OCI-LY1 (cell line): ENCODE measurements at regions not wholly inside any gene's neighbourhood (a gene's known extent, or its start where the extent isn't known, plus 50 kb on each side); places are given as distances from the start of the nearest gene placed in this dataset.

Experiments
- H2AFZ ChIP-seq: fragments of 200-600 bp; sonication (generic), shearing (Covaris generic); 2 replicates; pipeline ENCODE4 v1.6.0; 2014; ENCODE audit warnings: antibody characterized with exemption, mild to moderate bottlenecking, low read length
- H3F3A ChIP-seq: fragments of 200-600 bp; sonication (generic), shearing (Covaris generic); 2 replicates; pipeline ENCODE4 v1.6.0; 2014; ENCODE audit warnings: mild to moderate bottlenecking, antibody characterized with exemption, low read length, moderate library complexity; ENCODE audit not compliant: insufficient read depth
- H3K27ac ChIP-seq: fragments of 200-600 bp; sonication (generic); 2 replicates; pipeline ENCODE4 v1.5.1; 2014; ENCODE audit warnings: low read length, mixed run types, mild to moderate bottlenecking, low read depth; ENCODE audit not compliant: poor library complexity, severe bottlenecking
- H3K27me3 ChIP-seq: fragments of 200-600 bp; sonication (generic); 2 replicates; pipeline ENCODE4 v1.6.0; 2014; ENCODE audit warnings: antibody characterized with exemption, mild to moderate bottlenecking, low read length, moderate library complexity; ENCODE audit not compliant: insufficient read depth
- H3K36me3 ChIP-seq: fragments of 200-600 bp; sonication (generic); 2 replicates; pipeline ENCODE4 v1.6.1; 2014; ENCODE audit warnings: mild to moderate bottlenecking, antibody characterized with exemption, low read length, moderate library complexity, mixed read lengths; ENCODE audit not compliant: insufficient read depth
- H3K4me1 ChIP-seq: fragments of 200-600 bp; sonication (generic); 2 replicates; pipeline ENCODE4 v1.5.1; 2014; ENCODE audit warnings: mild to moderate bottlenecking, low read length, moderate library complexity; ENCODE audit not compliant: insufficient read depth, severe bottlenecking
- H3K4me2 ChIP-seq: fragments of 200-600 bp; sonication (generic), shearing (Covaris generic); 2 replicates; pipeline ENCODE4 v1.6.1; 2014; ENCODE audit warnings: low read length
- H3K4me3 ChIP-seq: fragments of 200-600 bp; sonication (generic); 2 replicates; pipeline ENCODE4 v1.5.1; 2014; ENCODE audit warnings: low read length, low read depth, mild to moderate bottlenecking, mixed read lengths; ENCODE audit not compliant: poor library complexity, severe bottlenecking
- H3K79me2 ChIP-seq: fragments of 200-600 bp; shearing (Covaris generic); 2 replicates; pipeline ENCODE4 v1.6.1; 2016; ENCODE audit warnings: mixed run types, low read length, mixed read lengths; ENCODE audit not compliant: insufficient read depth
- H3K9ac ChIP-seq: fragments of 200-600 bp; sonication (generic), shearing (Covaris generic); 2 replicates; pipeline ENCODE4 v1.6.1; 2014; ENCODE audit warnings: mild to moderate bottlenecking, low read length, mixed read lengths
- H3K9me2 ChIP-seq: fragments of 200-600 bp; sonication (generic), shearing (Covaris generic); 2 replicates; pipeline ENCODE4 v1.6.1; 2014; ENCODE audit warnings: low read depth, mild to moderate bottlenecking, low read length, mixed read lengths
- H3K9me3 ChIP-seq: fragments of 200-600 bp; shearing (Covaris generic); 2 replicates; pipeline ENCODE4 v1.6.1; 2014; ENCODE audit warnings: low read length, mixed read lengths
- H4K20me1 ChIP-seq: fragments of 200-600 bp; sonication (generic), shearing (Covaris generic); 2 replicates; pipeline ENCODE4 v1.6.0; 2016; ENCODE audit warnings: mild to moderate bottlenecking, low read length; ENCODE audit not compliant: insufficient read depth
- EZH2 ChIP-seq: fragments of 200-600 bp; sonication (generic), shearing (Covaris generic); IDR thresholded peaks from 2 replicates; pipeline ENCODE4 v1.8.0; 2017; ENCODE audit warnings: borderline replicate concordance, mixed run types, mild to moderate bottlenecking, antibody characterized with exemption, low read length, moderate library complexity, mixed read lengths
- TF ChIP-seq, protein P1 (sequence below): fragments of 200-600 bp; sonication (generic), shearing (Covaris generic); IDR thresholded peaks from 2 replicates; pipeline ENCODE4 v1.5.1; 2017; ENCODE audit warnings: mild to moderate bottlenecking, antibody characterized with exemption, low read length, moderate library complexity, mixed read lengths

- Histone ChIP-seq H3K4me3 (no peak overlapping the region), H3K79me2 (no peaks in the 10 kb centered on the region), H3K27ac (no peak overlapping the region), H3K4me2 (no peak overlapping the region), H3K36me3 (no peaks in the 10 kb centered on the region), H3K27me3 (no peaks in the 10 kb centered on the region), H3K9ac (no peak overlapping the region), H4K20me1 (no peaks in the 10 kb centered on the region), H3F3A (no peaks in the 10 kb centered on the region), H3K4me1 (no peaks in the 10 kb centered on the region), H3K9me2 (no peaks in the 10 kb centered on the region), H2AFZ (no peak overlapping the region), H3K9me3 (no peaks in the 10 kb centered on the region)
- TF ChIP-seq, protein P1, sequence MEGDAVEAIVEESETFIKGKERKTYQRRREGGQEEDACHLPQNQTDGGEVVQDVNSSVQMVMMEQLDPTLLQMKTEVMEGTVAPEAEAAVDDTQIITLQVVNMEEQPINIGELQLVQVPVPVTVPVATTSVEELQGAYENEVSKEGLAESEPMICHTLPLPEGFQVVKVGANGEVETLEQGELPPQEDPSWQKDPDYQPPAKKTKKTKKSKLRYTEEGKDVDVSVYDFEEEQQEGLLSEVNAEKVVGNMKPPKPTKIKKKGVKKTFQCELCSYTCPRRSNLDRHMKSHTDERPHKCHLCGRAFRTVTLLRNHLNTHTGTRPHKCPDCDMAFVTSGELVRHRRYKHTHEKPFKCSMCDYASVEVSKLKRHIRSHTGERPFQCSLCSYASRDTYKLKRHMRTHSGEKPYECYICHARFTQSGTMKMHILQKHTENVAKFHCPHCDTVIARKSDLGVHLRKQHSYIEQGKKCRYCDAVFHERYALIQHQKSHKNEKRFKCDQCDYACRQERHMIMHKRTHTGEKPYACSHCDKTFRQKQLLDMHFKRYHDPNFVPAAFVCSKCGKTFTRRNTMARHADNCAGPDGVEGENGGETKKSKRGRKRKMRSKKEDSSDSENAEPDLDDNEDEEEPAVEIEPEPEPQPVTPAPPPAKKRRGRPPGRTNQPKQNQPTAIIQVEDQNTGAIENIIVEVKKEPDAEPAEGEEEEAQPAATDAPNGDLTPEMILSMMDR, result no peak
- TF ChIP-seq EZH2, result no peak
Measured at GRCh38 chr20:10735195-10735949, 61.6 kb upstream of the JAG1 start.

DNA sequence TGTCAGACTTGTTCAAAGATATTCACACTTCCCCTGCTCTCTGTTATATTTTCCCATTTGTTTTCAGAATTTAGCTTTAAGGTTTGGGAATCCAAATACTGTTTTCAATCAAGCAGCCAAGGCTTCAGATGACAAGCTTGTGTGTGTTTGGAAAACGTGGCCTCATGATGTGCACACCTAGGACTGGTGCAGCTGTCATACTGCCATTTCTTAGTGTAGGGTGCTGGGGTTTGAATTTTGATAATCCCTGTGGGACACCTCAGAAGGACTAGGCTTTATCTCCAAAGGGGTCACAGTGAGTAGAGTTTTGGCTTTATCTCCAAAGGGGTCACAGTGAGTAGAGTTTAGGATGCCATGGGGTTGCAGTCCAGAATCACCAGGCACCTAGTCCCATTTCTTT lies 65.3 kb upstream of the JAG1 start:
- TF ChIP-seq EZH2, result no peak
- TF ChIP-seq, protein P1, result no peak
- no peak overlapping the region for H3K4me2 ChIP-seq
- no peaks in the 10 kb centered on the region for H3K27me3 ChIP-seq
- no peaks in the 10 kb centered on the region for H3F3A ChIP-seq
- H3K27ac ChIP-seq, result no peak overlapping the region
- no peaks in the 10 kb centered on the region for H3K36me3 ChIP-seq
- no peak overlapping the region for H3K4me3 ChIP-seq
- H3K9me2 ChIP-seq, result no peaks in the 10 kb centered on the region
- no peaks in the 10 kb centered on the region for H3K9me3 ChIP-seq
- H3K9ac ChIP-seq, result no peak overlapping the region
- no peaks in the 10 kb centered on the region for H4K20me1 ChIP-seq
- no peaks in the 10 kb centered on the region for H3K4me1 ChIP-seq
- H3K79me2 ChIP-seq, result no peaks in the 10 kb centered on the region
- H2AFZ ChIP-seq, result no peak overlapping the region

DNA sequence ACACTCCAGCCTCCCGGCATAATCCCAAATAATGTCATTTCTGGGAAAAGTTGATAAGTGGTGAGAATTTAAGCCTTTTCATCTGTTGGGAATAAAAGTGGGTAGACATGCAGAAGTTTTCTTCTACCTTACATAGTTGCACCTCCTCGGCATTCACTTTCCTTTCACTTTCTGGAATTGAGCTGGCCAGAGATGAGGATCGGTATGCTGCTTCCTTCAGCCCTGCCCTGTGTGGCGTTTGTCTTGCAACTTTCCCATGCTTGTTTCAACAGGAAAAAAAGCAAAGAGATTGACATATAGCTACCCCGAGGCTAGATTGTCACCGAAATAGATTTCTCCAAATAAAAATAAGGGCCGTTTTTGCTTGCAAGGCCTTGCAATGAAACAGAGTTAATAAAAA lies 65.8 kb upstream of the JAG1 start:
- Histone ChIP-seq H3K27ac (no peak overlapping the region), H3K4me3 (no peak overlapping the region), H3K9ac (no peak overlapping the region), H4K20me1 (no peaks in the 10 kb centered on the region), H2AFZ (no peak overlapping the region), H3K27me3 (no peaks in the 10 kb centered on the region), H3K9me2 (no peaks in the 10 kb centered on the region), H3K36me3 (no peaks in the 10 kb centered on the region), H3K9me3 (no peaks in the 10 kb centered on the region), H3K4me1 (no peaks in the 10 kb centered on the region), H3F3A (no peaks in the 10 kb centered on the region), H3K79me2 (no peaks in the 10 kb centered on the region), H3K4me2 (no peak overlapping the region)
- TF ChIP-seq, protein P1, result no peak
- no peak for TF ChIP-seq EZH2
